ENCODE measurements at regions not wholly inside any gene's neighbourhood (a gene's known extent, or its start where the extent isn't known, plus 50 kb on each side); places are given as distances from the start of the nearest gene placed in this dataset.

GRCh38 chr15:87345961-87346360 lies 910.6 kb downstream of the NTRK3 start:
- TF ChIP-seq CTCF (IDR thresholded peaks at IDR 0.05) (no peak), POLR2A (IDR thresholded peaks at IDR 0.05) (no peak)
